NCI-H446 (cell line): ENCODE measurements at regions not wholly inside any gene's neighbourhood (a gene's known extent, or its start where the extent isn't known, plus 50 kb on each side); places are given as distances from the start of the nearest gene placed in this dataset.
"Not testable (repeated sequence)": the region's sequence is repeated elsewhere in the genome, so short reads cannot be mapped to it uniquely, and the experiment has no call there.

ENCODE experiments used
- DNase-seq, 2 experiments: peaks; one replicate each; lab custom pipeline; 2025; lab: John Stamatoyannopoulos, UW

GRCh38 chr6:14389776-14390175 is 272.2 kb downstream of the CD83 start:
- DNase-seq, result not testable (repeated sequence)

- DNase-seq, result no peak
Observed at GRCh38 chr6:14390805-14391204, 273.2 kb downstream of the CD83 start.

- DNase-seq, result no peak
Observed at GRCh38 chr6:14393910-14394309, 276.3 kb downstream of the CD83 start.

- DNase-seq, result no peak
Observed at GRCh38 chr6:14396392-14396791, 278.8 kb downstream of the CD83 start.

GRCh38 chr6:14396826-14397517 is 279.4 kb downstream of the CD83 start:
- DNase-seq, result no peak

GRCh38 chr6:14397518-14397901 is 279.9 kb downstream of the CD83 start:
- DNase-seq, result no peak

GRCh38 chr6:14398953-14399352 is 281.4 kb downstream of the CD83 start:
- DNase-seq, result no peak

GRCh38 chr6:14399635-14400034 is 282.1 kb downstream of the CD83 start:
- no peak for DNase-seq

- DNase-seq, result no peak
Observed at GRCh38 chr6:14401246-14401645, 283.7 kb downstream of the CD83 start.

GRCh38 chr6:14406614-14407331 is 289.2 kb downstream of the CD83 start:
- peak; percentile 62 to 84 for DNase-seq

GRCh38 chr6:14408446-14408845 is 290.9 kb downstream of the CD83 start:
- DNase-seq, result peak in 1 of 2 experiments; percentile 18

- DNase-seq, result no peak
Observed at GRCh38 chr6:14412026-14412425, 294.5 kb downstream of the CD83 start.

- DNase-seq, result no peak
Observed at GRCh38 chr6:14415452-14415851, 297.9 kb downstream of the CD83 start.

- DNase-seq, result no peak
Observed at GRCh38 chr6:14417377-14417776, 299.8 kb downstream of the CD83 start.

- not testable (repeated sequence) for DNase-seq
Observed at GRCh38 chr6:14419224-14419623, 301.7 kb downstream of the CD83 start.

- DNase-seq, result no peak
Observed at GRCh38 chr6:14422061-14422460, 304.5 kb downstream of the CD83 start.

- DNase-seq, result no peak
Observed at GRCh38 chr6:14422917-14423316, 305.3 kb downstream of the CD83 start.

GRCh38 chr6:14423330-14423729 is 305.8 kb downstream of the CD83 start:
- no peak for DNase-seq

GRCh38 chr6:14423955-14424354 is 306.4 kb downstream of the CD83 start:
- no peak for DNase-seq

GRCh38 chr6:14425805-14426204 is 308.2 kb downstream of the CD83 start:
- DNase-seq, result no peak

GRCh38 chr6:14426281-14426680 is 308.7 kb downstream of the CD83 start:
- DNase-seq, result no peak

GRCh38 chr6:14428269-14428668 is 310.7 kb downstream of the CD83 start:
- no peak for DNase-seq

- DNase-seq, result no peak
Observed at GRCh38 chr6:14429396-14429795, 311.8 kb downstream of the CD83 start.

GRCh38 chr6:14430218-14430617 is 312.6 kb downstream of the CD83 start:
- no peak for DNase-seq
